HTR-8/SVneo (cell line): ENCODE measurements at regions not wholly inside any gene's neighbourhood (a gene's known extent, or its start where the extent isn't known, plus 50 kb on each side); places are given as distances from the start of the nearest gene placed in this dataset.
A peak's percentile ranks its signal among the peaks of the same experiment; 100 is the strongest.
"Not testable (repeated sequence)": the region's sequence is repeated elsewhere in the genome, so short reads cannot be mapped to it uniquely, and the experiment has no call there.

ENCODE experiments used
- DNase-seq: peaks from one replicate; pipeline ENCODE4 v3.0.0; 2011; ENCODE audit warnings: low spot score, mixed read lengths; ENCODE audit not compliant: insufficient read length
- FAIRE-seq: peaks from 2 replicates; lab custom pipeline; 2011; peaks lifted over from hg19 to GRCh38; lab: Jason Lieb, UNC

- FAIRE-seq (no peak), DNase-seq (no peak)
These were observed 164.3 kb upstream of the PABPC3 start for GRCh38 chr13:24931450-24932251.

- not testable (repeated sequence) for DNase-seq, FAIRE-seq
These were observed 162.6 kb upstream of the PABPC3 start for GRCh38 chr13:24933106-24934023.

- FAIRE-seq, DNase-seq: not testable (repeated sequence)
These were observed 161.9 kb upstream of the PABPC3 start for GRCh38 chr13:24934024-24934385.

- DNase-seq, result no peak
These were observed 157.0 kb upstream of the PABPC3 start for GRCh38 chr13:24938966-24939365.

GRCh38 chr13:24941023-24941713 lies 154.8 kb upstream of the PABPC3 start:
- DNase-seq, FAIRE-seq: not testable (repeated sequence)

More at GRCh38 chr13:24938966-24939365, 157.0 kb upstream of the PABPC3 start:
- FAIRE-seq, result no peak

GRCh38 chr13:24943136-24943535 lies 152.8 kb upstream of the PABPC3 start:
- DNase-seq, result no peak
- no peak for FAIRE-seq

- FAIRE-seq, DNase-seq: not testable (repeated sequence)
These were observed 151.9 kb upstream of the PABPC3 start for GRCh38 chr13:24944073-24944472.

- not testable (repeated sequence) for DNase-seq, FAIRE-seq
These were observed 147.0 kb upstream of the PABPC3 start for GRCh38 chr13:24948977-24949376.

- not testable (repeated sequence) for FAIRE-seq, DNase-seq
These were observed 145.3 kb upstream of the PABPC3 start for GRCh38 chr13:24950611-24951010.

- not testable (repeated sequence) for FAIRE-seq
These were observed 128.0 kb upstream of the PABPC3 start for GRCh38 chr13:24967970-24968369.

GRCh38 chr13:24968416-24968815 lies 127.5 kb upstream of the PABPC3 start:
- FAIRE-seq, DNase-seq: not testable (repeated sequence)

More at GRCh38 chr13:24967970-24968369, 128.0 kb upstream of the PABPC3 start:
- DNase-seq, result not testable (repeated sequence)

- not testable (repeated sequence) for DNase-seq, FAIRE-seq
These were observed 122.8 kb upstream of the PABPC3 start for GRCh38 chr13:24973102-24973501.

GRCh38 chr13:24981181-24981803 lies 114.6 kb upstream of the PABPC3 start:
- FAIRE-seq, DNase-seq: not testable (repeated sequence)

GRCh38 chr13:24982333-24982999 lies 113.5 kb upstream of the PABPC3 start:
- DNase-seq, result no peak
- FAIRE-seq, result no peak

GRCh38 chr13:24983094-24983493 lies 112.8 kb upstream of the PABPC3 start:
- DNase-seq (no peak), FAIRE-seq (no peak)

- DNase-seq (no peak), FAIRE-seq (no peak)
These were observed 111.8 kb upstream of the PABPC3 start for GRCh38 chr13:24984134-24984533.

GRCh38 chr13:24985107-24985506 lies 110.8 kb upstream of the PABPC3 start:
- FAIRE-seq, result no peak

GRCh38 chr13:24985896-24986295 lies 110.0 kb upstream of the PABPC3 start:
- FAIRE-seq (no peak), DNase-seq (no peak)

More at GRCh38 chr13:24985107-24985506, 110.8 kb upstream of the PABPC3 start:
- peak; percentile 8 for DNase-seq

- no peak for FAIRE-seq
- no peak for DNase-seq
These were observed 109.1 kb upstream of the PABPC3 start for GRCh38 chr13:24986826-24987225.
